UCSD-AML1 (cell line): ENCODE measurements at regions not wholly inside any gene's neighbourhood (a gene's known extent, or its start where the extent isn't known, plus 50 kb on each side); places are given as distances from the start of the nearest gene placed in this dataset.

Experiments used
- DNase-seq: peaks from one replicate; lab custom pipeline; 2025; ENCODE audit not compliant: unreplicated experiment; lab: John Stamatoyannopoulos, UW

DNA sequence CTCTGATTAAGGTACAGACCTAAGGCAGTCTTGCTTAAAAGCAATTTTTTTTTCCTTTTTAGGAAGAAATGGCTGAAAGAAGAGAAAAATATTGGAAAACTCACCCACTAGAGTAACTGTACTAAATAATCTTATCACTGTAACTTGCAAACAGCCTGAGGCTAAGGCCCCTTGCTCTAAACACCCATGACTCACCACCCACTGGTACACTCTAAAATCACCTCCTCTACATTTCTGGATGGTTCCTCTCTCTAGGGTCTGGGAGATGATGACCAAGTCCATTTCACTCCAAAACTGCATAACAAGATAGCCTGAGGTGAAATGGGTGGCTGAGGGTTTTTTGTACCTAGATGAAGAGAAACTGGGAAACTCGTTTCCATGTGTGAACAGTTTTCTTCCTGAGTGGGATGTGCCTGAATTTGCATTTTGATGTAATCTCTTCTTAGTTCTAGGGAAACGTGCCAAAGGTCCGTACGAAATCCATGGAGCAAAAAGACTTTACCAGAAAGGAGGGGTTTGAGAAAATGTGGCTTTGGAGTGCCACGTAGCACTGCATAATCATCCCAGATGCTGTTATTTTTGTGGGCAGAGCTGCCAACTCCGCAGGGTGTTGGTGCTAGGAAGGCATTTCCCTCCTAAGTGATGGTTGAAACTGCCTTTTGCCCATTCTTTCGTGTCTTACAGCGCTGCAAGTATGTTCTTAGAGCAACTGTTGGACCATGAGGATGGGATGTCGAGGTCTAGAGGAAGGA, 113.5 kb upstream of the C10orf90 start:
- DNase-seq = no peak

DNA sequence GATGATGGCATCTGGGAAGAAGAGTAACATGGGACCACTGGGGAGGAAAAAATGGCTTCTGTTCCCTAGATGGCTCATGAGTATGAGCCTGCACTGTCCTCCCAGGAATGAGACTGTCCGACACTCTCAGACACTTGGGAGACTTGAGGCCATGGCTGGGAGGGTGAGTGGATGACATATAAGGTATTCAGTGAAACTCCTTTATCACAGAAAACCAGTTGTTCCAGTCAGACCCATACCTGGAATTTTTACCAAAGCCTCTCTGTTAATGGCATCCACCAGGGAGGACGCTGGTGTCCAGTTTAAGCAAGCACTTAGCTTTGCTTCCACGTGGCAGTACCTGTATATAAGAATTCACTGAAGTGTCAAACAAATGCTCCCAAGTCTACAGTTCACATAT, 116.7 kb upstream of the C10orf90 start:
- DNase-seq = no peak

DNA sequence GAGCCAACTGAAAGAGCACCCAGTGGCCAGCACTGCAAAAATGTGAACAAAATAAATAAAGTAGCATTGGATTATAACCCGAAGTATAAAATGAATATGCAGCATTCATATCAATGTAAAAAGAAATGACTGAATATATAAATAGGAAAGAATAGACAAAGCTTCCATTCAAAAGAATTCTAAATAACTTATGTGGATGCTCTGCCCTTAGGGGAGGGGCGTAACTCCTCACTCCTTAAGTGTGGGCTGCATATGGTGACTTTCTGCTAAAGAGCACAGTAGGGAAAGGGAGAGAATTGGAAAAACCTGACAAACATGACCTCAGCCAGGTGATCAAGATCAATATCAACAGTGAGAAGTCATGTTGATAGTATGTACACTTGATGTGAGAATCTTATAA, 109.9 kb upstream of the DOCK1 start:
- no peak for DNase-seq

DNA sequence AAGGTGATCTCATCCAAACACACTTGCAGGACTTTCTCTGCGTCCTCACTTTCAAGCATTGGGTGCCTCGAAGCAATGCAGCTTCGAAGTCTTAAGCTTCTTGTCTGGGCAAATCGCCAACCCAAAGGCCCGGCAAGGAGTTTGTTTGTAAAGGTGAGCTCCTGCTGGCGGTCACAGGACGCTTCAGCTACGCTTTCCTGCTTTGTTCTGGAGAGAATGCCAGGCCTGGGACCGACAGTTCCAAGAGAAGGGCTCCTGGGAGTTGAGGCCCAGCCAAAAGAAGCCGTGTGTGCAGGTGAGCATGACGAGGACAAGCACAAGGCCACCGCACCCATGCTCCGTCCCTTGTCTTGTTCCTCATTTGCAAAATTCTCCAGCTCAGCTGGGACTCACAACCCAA, 106.6 kb upstream of the DOCK1 start:
- no peak for DNase-seq

DNA sequence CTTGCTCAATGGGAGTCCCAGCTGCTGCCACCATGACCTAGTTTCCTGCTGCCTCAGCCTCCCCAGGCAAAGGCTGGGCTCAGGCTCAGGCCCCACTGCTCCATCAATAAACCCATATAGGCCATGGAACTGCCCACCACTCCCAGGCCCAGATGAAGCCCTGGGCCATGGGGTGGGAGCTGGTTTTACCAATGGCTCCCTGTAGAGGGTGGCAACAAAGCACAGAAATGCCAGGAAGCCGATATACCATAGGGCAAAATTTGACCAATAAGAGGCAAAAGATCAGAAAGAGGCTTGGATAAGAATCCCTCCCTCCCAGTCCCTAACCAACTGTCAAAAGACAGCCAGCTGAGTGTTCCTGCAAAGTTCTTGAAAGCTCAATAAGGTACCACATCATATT, 101.8 kb upstream of the DOCK1 start:
- DNase-seq = no peak

DNA sequence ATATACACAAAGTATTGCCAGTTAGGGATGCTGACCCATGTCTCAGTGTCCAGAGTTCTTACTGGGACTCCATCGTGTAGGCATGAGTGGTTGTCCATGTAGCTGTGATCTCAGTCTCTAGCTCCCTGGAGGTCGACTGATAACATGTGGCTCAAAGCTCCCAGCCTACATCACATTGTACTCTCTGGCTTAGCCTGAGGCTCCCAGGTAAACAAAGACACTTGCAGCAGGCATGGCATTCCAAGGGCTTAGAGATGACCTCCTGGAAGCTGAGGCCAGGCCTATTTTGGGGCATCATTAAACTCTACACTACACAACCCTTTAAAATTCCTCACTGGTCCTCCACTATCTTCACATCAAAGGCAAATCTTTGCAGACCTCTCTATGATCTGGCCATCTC, 100.8 kb upstream of the DOCK1 start:
- DNase-seq = no peak

DNA sequence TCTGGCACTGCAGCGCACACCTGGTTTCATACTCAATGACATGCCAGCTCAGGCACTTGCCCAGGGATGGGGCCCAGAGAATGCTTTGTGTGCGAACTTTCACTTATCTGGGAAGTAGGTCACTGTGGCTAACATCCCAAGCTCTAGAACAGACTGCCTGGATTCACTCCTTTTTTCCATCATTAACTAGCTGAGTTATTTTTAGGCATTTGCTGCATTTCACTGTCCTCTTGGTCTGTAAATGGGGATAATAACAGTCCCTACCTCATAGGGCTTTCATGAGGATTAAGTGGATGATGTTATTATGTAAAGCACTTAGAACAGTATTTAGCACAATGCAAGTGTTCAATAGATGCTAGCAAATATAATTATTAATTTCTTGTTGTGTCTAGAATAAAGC, 98.7 kb upstream of the DOCK1 start:
- no peak for DNase-seq

DNA sequence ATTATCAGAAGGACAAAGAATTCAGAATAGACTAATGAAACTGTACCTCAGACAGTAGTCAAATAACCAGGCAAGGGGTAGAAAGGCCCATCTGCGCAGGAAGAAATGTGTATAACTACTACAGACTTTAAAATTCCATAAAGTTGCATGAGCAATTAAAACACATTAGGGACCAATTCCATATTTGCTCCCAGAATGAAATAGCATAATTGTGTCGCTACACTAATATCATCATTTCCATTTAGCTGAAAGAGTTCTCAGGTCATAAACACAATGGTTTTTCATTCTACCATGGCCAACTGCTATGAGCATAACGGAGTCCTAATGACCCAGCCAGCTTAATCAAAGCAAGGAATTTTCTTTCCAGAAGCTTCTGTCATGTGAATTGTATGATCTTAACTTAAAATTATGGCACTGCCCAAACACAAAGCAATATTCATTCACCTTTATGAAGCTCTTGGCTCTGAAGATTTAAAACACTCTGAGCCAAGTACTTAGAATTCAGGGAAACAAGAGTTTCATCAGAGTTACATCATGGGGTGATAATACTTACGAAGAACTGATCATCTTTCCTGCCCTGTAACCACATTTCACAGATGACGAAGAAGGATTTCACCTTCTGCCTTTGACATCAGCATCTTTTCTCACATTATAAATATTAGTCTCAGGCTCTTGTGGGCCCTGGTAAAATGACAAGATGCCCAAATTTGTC, 98.1 kb upstream of the DOCK1 start:
- DNase-seq = no peak

DNA sequence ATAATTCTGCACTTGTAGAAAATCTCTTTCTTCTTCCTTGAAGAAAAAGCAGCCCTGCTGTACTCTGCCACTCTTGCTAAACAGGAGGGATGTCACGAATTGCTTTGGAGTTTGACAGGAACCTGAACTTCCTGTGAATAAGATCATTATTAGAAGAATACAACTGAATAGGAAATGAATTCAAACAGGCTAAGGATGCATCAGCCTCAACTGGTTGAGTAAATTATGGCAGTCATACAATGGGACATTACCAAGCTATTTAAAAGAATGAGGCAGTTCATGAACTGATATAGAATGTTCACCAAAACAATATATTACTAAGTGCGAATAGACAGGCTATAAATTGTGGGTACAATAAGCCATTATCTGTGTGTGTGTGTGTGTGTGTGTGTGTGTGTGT, 97.1 kb upstream of the DOCK1 start:
- DNase-seq = no peak

DNA sequence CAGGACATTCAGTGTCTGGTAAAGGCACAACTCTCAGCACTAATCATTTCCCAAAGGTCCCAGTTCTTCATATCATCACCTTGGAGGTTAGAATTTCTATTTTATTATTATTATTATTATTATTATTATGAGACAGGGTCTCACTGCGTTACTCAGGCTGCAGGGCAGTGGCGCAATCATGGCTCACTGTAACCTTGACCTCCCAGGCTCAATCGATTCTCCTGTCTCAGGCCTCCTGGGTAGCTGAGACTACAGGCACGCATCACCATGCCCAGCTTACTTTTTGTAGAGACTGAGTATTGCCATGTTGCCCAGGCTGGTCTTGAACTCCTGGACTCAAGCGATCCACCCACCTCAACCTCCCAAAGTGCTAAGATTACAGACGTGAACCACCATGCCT, 91.8 kb upstream of the DOCK1 start:
- no peak for DNase-seq

DNA sequence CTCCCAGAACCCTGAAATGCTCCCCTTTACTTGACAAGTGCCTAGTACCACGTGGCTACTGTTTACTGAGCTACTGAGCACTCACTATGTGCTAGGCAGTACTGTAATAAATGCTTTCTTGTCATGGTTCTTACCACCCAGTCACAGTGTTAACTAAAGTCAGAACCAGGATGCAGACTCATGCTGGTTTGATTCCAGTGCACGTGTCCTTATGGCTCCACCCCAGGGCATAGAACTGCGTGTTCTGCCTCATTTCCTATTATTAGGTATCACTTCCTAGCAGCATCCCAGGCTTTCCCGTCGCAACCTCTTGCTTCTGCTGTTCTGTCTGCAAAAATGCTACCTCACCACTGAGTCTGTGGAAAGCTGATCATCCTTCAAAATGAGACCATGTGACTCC, 71.7 kb upstream of the DOCK1 start:
- no peak for DNase-seq

DNA sequence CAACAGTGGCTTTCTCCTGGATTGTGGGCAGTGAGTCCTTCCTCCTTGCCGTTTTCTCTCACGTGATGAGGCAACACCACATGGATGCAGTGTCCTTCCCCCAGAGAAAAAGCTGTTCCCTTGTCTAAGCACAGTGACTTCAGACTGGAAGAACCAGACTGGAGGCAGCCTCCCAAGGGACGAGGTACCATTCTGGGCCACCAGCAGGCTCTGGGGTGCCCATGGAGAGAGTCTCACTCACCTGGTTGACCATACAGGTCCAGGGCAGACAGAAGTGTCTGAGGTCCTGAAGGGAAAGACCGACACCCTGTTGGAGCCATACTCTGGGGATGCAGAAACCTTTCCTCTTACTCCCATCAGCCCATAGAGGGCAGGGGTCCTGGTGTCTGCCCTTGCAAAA, 69.2 kb upstream of the DOCK1 start:
- no peak for DNase-seq

DNA sequence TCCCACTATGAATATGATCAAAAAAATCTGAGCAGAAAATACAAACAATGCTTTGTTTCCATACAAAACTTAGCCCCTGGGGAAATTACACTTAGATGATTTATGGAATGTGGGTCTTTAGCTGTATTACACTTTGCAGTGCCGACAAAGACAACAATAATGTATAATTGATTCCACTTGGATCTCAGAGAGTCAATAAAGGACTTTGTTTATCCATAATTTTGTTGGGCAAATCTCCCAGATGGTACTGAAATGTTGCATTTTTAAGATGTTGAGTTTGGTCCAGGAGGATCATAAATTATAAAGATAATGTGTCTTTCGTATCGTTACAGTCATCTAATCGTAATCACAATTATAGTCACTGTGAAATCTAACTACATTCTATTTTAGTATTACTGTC, 66.9 kb upstream of the DOCK1 start:
- no peak for DNase-seq

DNA sequence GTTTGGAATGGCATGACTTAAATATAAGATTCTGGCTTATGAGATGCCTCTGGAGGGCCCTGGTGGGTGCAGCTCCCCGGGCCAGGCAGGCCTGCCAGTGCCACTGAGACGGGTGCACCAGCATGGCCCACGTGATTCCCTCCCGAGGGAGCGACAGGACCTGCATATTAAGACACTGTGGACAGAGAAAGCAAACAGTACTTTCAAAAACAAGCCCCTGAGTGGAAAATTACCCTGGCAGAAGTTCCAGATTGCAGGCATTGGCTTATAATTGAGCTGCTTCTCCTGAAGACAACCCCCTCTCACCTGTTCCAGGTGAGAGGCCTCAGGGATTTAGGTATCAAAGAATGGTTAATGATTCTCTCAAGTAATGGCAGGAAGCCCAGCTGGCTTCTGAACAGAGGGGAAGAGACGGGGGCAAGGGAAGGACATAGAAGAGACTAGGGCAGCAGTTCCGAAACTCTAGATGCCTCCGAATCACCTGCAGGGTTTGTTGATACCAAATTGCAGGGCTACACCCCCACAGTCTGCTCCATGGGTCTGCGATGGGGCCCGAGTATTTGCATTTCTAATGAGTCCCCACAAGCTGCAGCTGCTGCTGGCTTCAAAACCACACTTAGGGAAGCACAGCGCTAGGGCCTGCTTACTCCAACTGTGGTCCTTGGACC, 66.0 kb upstream of the DOCK1 start:
- DNase-seq = no peak

DNA sequence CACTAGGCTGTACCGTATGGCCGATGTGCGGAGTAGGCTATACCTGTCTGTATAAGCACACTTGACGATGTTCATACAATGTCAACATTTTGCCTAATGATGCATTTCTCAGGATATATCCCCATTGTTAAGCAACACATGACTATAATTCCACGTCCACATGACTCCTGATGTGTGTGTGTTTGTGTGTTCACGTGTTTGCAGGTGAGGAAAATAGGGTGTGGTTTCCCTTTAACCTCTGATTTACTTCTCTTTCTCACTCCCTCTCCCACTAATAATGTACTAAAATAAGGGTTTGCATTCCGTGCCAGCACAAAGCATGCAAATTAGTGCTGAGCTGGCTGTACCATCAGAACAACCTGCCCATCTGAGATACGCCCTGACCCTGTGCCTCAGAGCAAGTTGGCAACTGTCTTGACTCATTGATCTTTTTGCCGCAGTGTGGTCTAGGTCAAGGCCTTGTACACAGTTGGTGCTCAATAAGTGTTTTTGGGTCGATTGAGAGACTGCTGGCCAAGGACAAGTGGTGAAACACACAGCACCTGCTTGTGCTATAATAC, 64.6 kb upstream of the DOCK1 start:
- no peak for DNase-seq

DNA sequence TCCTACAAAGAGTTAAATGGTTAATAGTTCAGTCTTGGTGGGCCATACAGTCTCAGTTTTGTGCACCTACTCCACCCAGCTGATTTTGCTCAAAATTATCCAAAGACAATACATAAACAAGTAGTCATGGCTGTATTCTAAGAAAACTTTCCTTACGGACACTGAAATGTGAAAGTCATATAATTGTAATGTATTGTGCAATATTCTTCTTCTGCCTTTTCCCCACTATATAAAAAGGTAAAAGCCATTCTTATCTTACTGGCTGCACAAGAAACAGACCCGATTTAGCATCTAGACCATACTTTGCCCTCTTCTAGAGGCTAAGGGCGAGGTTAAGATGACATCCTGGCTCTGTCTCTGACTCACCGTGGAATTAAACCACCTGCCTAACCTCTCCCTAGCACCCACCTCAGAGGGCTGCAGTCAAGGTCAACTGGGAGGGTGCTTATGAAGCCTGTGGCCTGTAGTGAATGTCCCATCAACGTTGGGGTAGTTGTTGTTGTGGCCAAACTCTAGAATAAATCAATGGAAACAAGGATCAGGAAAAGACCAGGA, 63.8 kb upstream of the DOCK1 start:
- no peak for DNase-seq

DNA sequence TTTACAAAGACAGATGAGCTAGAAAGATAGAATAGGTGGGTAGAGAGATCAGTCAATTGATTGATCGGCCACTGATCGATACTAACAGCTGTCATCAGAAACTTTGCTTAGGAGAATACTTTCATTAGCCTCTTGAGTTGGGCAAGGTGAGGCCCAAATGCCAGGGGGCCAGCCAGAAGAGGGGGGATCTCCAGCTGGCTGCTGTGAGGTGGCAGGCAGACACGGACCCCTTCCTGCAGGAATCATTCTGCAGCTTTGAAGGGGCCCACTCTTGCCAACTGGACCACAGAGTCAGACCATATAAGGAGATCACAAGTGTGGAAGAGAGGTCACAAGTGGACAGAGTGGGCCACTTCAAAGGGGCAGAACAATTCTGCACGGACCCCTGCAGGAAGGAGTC, 62.9 kb upstream of the DOCK1 start:
- no peak for DNase-seq

DNA sequence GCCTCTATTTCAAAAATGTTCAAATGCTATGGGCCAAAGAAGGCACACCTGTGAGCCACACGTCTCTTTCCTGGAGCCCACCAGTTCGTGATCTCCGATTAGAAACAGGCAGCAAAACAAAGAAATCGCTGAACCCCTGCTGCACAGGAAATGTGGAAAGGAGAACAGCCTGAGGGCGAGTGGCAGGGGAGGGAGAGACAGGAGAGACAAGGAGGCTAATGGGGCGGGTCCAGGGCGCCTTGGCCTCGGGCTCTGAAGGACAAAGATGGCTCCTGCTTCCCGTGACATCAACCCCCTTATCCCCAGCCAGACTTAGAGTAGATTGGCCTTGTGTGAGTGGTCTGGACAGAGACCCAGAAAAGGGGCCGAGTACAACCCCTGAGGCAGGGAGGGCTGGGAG, 62.4 kb upstream of the DOCK1 start:
- no peak for DNase-seq

DNA sequence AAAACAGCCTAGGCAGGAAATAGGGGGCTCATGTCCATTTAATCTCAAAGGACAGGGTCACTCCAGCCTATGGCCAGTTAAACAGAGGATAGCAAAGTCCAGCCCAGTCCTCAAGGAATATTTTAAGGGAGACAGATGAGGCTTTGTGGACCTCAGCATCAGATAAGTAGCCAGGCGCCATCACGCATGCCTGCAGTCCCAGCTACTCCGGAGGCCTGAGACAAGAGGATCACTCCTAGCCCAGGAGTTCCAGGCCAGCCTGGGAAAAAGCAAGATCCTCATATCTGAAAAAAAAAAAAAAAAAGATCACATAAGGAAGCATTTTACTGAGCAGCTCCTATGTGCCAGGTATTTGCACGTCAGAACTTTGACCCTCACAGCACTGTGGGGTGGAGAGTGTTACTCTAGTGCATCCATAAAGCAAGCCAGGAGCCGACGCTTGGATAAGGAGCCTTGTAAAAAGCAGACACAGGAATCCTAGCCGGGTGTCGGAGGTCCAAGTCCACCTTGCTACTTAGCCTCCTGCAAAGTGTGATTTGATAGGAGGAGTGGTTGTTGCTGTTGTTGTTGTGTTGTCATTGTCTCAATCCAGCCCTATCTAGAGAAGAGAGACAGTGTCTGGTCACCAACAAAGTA, 61.8 kb upstream of the DOCK1 start:
- no peak for DNase-seq

DNA sequence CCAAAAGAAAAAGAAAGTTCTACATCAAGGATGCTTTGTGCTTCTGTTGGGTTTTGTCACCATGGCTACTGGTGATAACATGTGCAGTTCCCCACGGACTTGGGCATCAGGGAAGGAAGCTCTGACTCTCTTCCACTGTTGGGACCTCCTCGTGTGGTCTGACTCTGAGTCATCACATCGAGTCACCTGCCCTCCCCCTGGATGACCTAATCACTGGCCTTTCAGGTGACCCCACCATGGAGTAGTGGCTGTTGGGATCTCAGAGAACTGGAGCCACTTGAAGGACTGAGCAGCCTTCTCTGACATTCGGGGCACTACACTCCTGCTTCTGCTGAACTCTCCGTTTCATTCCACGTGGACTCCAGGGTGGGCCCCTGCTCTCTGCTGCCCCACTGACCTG, 60.8 kb upstream of the DOCK1 start:
- no peak for DNase-seq

DNA sequence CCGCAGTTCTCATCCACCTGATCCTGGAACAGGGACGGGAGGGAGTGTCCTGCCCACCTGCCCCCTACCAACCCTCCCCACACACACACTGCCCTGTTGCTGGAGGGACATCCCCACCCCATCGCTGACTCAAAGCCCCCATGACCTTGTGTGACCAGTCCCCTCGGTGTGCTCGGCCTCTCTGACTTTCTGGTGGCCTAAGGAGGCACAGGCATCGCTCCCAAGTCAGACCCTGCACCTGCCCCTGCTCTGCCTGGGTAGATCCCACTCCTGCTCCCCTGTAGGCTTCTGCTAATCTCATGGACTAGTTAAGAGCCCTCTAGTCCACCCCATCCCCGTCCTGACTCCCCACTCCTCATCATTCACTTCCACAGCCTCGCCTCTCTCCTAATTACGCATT, 58.8 kb upstream of the DOCK1 start:
- DNase-seq = no peak
